Erythroblast (primary cell): ENCODE measurements at regions not wholly inside any gene's neighbourhood (a gene's known extent, or its start where the extent isn't known, plus 50 kb on each side); places are given as distances from the start of the nearest gene placed in this dataset.

Source experiments
- GATA1 ChIP-seq: IDR thresholded peaks from 2 replicates; pipeline ENCODE4 v1.6.1; 2011; ENCODE audit warnings: low read depth, mild to moderate bottlenecking, control low read depth, low read length, moderate library complexity
- POLR2A ChIP-seq: IDR thresholded peaks from 2 replicates; pipeline ENCODE4 v1.6.1; 2011; ENCODE audit warnings: mild to moderate bottlenecking, low read length

GRCh38 chr12:92518071-92518470 lies 184.7 kb upstream of the PLEKHG7 start:
- TF ChIP-seq POLR2A (no peak), GATA1 (no peak)
